ENCODE measurements at regions not wholly inside any gene's neighbourhood (a gene's known extent, or its start where the extent isn't known, plus 50 kb on each side); places are given as distances from the start of the nearest gene placed in this dataset.

DNA sequence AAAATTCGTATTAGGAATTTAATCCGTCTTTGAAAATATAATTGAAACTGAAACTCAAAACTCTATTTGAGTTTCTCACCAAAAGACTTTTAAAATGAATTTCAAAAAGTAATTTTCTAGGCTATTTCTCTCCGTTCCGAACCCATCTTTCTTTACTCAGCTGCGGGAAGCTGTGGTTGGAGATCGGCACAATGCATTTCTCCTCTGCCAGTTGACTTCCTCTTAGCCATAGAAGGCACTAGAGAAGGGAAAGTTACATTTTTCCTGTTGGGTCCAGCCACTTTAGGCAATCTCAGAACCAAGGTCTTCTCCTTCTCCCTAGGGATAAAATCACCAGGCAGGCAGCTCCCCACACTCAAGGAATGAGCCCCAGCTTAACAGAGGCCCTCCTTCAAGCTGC is 133.6 kb upstream of the COL1A2 start:
- H3K27ac Mint-ChIP-seq, result no peak overlapping the region
- H3K27me3 Mint-ChIP-seq, result no peaks in the 10 kb centered on the region
- H3K9me3 Mint-ChIP-seq, result no peaks in the 10 kb centered on the region
- H3K36me3 Mint-ChIP-seq (ENCODE audit: low read depth), result no peaks in the 10 kb centered on the region
- H3K4me1 Mint-ChIP-seq (ENCODE audit: low read depth), result peaks cover under 1% of the 10 kb centered on the region
- intact Hi-C loops (cut with micrococcal nuclease), result no loop called here
- H3K4me3 Mint-ChIP-seq, result no peak overlapping the region

DNA sequence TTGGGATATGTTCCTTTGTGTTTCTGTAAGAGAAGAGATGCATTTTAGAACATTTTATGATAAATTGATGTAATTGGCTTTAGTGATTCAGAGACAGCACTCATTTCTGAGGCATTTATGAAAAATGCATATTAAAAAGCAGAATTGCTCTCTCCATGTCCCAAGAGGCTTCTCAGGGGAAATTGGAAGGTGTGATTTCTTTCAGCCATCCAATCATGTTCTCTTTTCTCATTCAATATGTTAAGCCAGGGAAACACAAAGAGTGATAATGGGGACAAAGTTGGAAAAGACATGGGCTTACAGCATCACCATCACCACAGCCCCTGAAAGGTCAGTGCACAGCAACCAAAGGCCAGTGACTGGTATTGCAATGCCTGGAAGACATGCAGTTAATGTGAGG is 129.9 kb upstream of the COL1A2 start:
- no peaks in the 10 kb centered on the region for H3K36me3 Mint-ChIP-seq (ENCODE audit: low read depth)
- H3K4me1 Mint-ChIP-seq (ENCODE audit: low read depth), result peaks cover 5% of the 10 kb centered on the region
- no peaks in the 10 kb centered on the region for H3K9me3 Mint-ChIP-seq
- H3K4me3 Mint-ChIP-seq, result no peak overlapping the region
- no peak overlapping the region for H3K27ac Mint-ChIP-seq
- intact Hi-C loops (cut with micrococcal nuclease), result no loop called here
- H3K27me3 Mint-ChIP-seq, result no peaks in the 10 kb centered on the region

DNA sequence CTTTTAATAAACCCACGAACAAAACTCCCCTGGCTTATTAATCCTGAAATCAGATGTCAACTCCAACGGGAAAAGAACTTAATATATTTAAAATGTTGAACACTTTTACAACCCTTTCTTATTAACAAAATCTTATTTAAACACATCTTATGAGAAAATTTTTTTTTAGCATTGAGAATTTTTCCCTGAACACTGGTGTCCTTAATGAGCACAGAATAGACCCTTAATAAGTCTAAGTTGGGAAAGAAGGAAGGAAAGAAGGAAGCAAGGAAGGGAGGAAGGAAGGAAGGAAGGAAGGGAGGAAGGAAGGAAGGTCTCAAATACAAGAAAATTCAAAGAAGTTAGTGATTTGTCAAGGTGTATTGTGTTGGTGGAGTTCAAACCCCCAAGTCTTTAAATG is 129.2 kb upstream of the COL1A2 start:
- Mint-ChIP-seq H3K27me3 (no peaks in the 10 kb centered on the region), H3K4me3 (no peak overlapping the region), H3K36me3 (ENCODE audit: low read depth) (no peaks in the 10 kb centered on the region), H3K4me1 (ENCODE audit: low read depth) (peaks cover 5% of the 10 kb centered on the region), H3K27ac (no peak overlapping the region), H3K9me3 (no peaks in the 10 kb centered on the region)
- intact Hi-C loops (cut with micrococcal nuclease), result no loop called here

- Mint-ChIP-seq H3K27ac (no peak overlapping the region), H3K27me3 (no peaks in the 10 kb centered on the region), H3K9me3 (no peaks in the 10 kb centered on the region), H3K4me3 (no peak overlapping the region), H3K4me1 (ENCODE audit: low read depth) (peaks cover 5% of the 10 kb centered on the region), H3K36me3 (ENCODE audit: low read depth) (no peaks in the 10 kb centered on the region)
- intact Hi-C loops (cut with micrococcal nuclease), result no loop called here
Measured at GRCh38 chr7:94266238-94266644, 128.5 kb upstream of the COL1A2 start.

GRCh38 chr7:94270772-94271171 is 123.9 kb upstream of the COL1A2 start:
- no peaks in the 10 kb centered on the region for H3K9me3 Mint-ChIP-seq
- H3K36me3 Mint-ChIP-seq (ENCODE audit: low read depth), result no peaks in the 10 kb centered on the region
- intact Hi-C loops (cut with micrococcal nuclease), result no loop called here
- peaks cover 5% of the 10 kb centered on the region for H3K4me1 Mint-ChIP-seq (ENCODE audit: low read depth)
- H3K4me3 Mint-ChIP-seq, result no peak overlapping the region
- peaks cover 1% of the 10 kb centered on the region for H3K27me3 Mint-ChIP-seq
- H3K27ac Mint-ChIP-seq, result no peak overlapping the region

- Mint-ChIP-seq H3K27ac (no peak overlapping the region), H3K4me1 (ENCODE audit: low read depth) (no peaks in the 10 kb centered on the region), H3K36me3 (ENCODE audit: low read depth) (no peaks in the 10 kb centered on the region), H3K9me3 (no peaks in the 10 kb centered on the region), H3K4me3 (no peak overlapping the region), H3K27me3 (peaks cover 2% of the 10 kb centered on the region)
- intact Hi-C loops (cut with micrococcal nuclease), result no loop called here
Measured at GRCh38 chr7:94272821-94273583, 121.7 kb upstream of the COL1A2 start.

DNA sequence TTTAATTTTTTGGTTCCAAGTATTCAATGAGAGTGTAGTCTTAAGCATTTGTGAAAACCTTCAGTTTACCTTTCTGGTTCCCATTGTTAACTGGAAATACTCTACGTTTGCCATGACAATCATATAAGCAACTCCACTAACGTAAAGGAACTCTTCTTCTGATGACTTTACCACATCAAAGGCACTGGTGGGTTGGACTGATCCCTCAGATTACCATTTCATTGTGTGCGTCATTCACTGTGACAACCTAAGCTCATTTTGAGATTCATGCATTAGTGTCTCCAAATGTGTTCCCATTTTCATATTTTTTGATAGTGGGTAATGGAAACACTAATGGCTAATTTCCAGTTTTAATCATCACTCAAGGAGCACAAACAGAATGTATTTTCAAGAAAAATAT is 119.9 kb upstream of the COL1A2 start:
- no peak overlapping the region for H3K4me3 Mint-ChIP-seq
- H3K4me1 Mint-ChIP-seq (ENCODE audit: low read depth), result no peaks in the 10 kb centered on the region
- H3K9me3 Mint-ChIP-seq, result no peaks in the 10 kb centered on the region
- no peak overlapping the region for H3K27ac Mint-ChIP-seq
- H3K27me3 Mint-ChIP-seq, result peaks cover 4% of the 10 kb centered on the region
- no peaks in the 10 kb centered on the region for H3K36me3 Mint-ChIP-seq (ENCODE audit: low read depth)
- intact Hi-C loops (cut with micrococcal nuclease), result no loop called here

- Mint-ChIP-seq H3K9me3 (no peaks in the 10 kb centered on the region), H3K36me3 (ENCODE audit: low read depth) (no peaks in the 10 kb centered on the region), H3K4me1 (ENCODE audit: low read depth) (no peaks in the 10 kb centered on the region), H3K27ac (no peak overlapping the region), H3K4me3 (no peak overlapping the region), H3K27me3 (peaks cover 4% of the 10 kb centered on the region)
- intact Hi-C loops (cut with micrococcal nuclease), result loop anchor here (2.0 kb wide), 1 partner anchor 373 kb away; no protein-coding TSS in a partner anchor
Measured at GRCh38 chr7:94276027-94276426, 118.7 kb upstream of the COL1A2 start.

DNA sequence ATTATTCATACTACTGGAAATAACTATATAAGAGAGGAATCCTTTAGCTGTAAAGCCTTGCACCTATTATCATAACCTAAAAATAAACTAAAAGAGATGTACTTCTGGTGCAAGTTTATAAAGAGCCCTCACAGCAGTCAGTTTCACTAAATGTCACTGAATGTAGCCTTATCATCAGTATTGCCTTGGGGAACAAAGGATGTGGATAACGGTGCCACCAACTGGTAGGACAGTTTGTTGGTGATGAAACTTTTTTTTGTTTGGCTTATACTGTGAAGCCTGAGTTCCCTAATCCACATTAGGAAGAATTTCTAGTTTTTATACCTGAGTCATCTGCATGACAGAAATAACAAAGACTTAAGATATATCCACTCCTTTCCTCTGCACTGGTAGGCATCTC is 117.9 kb upstream of the COL1A2 start:
- no peaks in the 10 kb centered on the region for H3K4me1 Mint-ChIP-seq (ENCODE audit: low read depth)
- H3K27ac Mint-ChIP-seq, result no peak overlapping the region
- intact Hi-C loops (cut with micrococcal nuclease), result loop anchor here (2.0 kb wide), 1 partner anchor 374 kb away; no protein-coding TSS in a partner anchor
- H3K27me3 Mint-ChIP-seq, result peaks cover 4% of the 10 kb centered on the region
- H3K9me3 Mint-ChIP-seq, result no peaks in the 10 kb centered on the region
- no peaks in the 10 kb centered on the region for H3K36me3 Mint-ChIP-seq (ENCODE audit: low read depth)
- no peak overlapping the region for H3K4me3 Mint-ChIP-seq

DNA sequence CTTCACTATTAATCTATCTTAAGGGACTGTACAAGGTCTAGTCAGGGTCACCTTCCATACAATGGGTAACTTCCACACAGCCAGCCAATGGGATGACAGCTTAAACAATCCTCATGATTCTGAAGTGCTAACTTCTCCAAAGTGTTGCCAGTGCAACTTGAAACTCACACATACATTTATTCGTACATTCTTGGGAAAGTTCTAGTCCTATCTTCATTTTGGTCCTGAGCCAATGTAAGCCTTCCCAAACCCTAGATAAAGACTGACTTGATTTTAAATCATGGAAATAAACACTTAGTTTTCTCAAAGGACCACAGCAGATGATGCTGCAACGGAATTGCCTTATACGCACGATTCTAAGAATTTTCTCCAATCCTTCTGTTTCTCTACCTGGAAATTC is 117.5 kb upstream of the COL1A2 start:
- H3K36me3 Mint-ChIP-seq (ENCODE audit: low read depth), result no peaks in the 10 kb centered on the region
- peaks cover 2% of the 10 kb centered on the region for H3K4me1 Mint-ChIP-seq (ENCODE audit: low read depth)
- H3K9me3 Mint-ChIP-seq, result no peaks in the 10 kb centered on the region
- H3K27me3 Mint-ChIP-seq, result peaks cover 4% of the 10 kb centered on the region
- no peak overlapping the region for H3K27ac Mint-ChIP-seq
- intact Hi-C loops (cut with micrococcal nuclease), result loop anchor here (2.0 kb wide), 1 partner anchor 374 kb away; no protein-coding TSS in a partner anchor
- no peak overlapping the region for H3K4me3 Mint-ChIP-seq

DNA sequence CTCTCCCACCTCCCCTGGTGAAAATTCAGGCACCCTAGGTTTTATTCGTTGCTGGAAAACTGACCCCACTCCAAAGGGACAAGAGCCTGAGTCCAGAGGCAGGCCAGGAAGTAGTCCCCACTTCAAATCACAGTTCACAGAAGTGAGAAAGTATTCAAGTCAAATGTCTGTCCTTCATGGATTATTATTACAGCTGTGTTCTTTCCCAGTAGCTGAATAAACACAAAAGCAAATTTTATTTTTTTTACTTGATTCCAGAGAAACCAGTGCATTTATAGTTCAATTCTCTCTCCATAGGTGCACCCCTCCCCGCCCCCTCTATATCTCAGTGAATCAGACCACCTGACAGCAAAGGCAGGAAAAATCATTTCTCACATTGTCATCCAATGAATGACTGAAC is 113.8 kb upstream of the COL1A2 start:
- Mint-ChIP-seq H3K27ac (no peak overlapping the region), H3K36me3 (ENCODE audit: low read depth) (no peaks in the 10 kb centered on the region), H3K27me3 (peaks cover 2% of the 10 kb centered on the region), H3K4me1 (ENCODE audit: low read depth) (peaks cover 5% of the 10 kb centered on the region), H3K4me3 (no peak overlapping the region), H3K9me3 (no peaks in the 10 kb centered on the region)
- intact Hi-C loops (cut with micrococcal nuclease), result no loop called here

DNA sequence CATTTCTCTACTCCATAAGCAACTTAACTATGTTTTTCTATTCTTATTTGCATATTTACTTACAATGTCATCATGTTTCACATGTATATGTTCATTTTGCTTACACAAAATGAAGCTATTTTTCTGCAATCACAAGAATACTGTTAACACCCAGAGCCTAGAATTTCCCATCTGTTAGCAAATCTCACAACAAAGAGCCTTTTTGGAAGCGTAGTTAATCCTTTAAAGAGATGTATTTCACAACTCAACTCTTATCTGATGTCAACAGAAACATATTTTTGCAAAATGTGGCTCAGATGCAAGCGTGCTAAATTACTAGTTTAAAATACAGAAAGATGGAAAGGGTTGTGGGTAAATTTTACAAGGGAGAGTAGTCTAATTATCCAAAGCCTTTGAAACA is 110.6 kb upstream of the COL1A2 start:
- Mint-ChIP-seq H3K4me1 (ENCODE audit: low read depth) (peaks cover 5% of the 10 kb centered on the region), H3K9me3 (no peaks in the 10 kb centered on the region), H3K27me3 (no peaks in the 10 kb centered on the region), H3K36me3 (ENCODE audit: low read depth) (no peaks in the 10 kb centered on the region), H3K27ac (no peak overlapping the region), H3K4me3 (no peak overlapping the region)
- intact Hi-C loops (cut with micrococcal nuclease), result no loop called here

DNA sequence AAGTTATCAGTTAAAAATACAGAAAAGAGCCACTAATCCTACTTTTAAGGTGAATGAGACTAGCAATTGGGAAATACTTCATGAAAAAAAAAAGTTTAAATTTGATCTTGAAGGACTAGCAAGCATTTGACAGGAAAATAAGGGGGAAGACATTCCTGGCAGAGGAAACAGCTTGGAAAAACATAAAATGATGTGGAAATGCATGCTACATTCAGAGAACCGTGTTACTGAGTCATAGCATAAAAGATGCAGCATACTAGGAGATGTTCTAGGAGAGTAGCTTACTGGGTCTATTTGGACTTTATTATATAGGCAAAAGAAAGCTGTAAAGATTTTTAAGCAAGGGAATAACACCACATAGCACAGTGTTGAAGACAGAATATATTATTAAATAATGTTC is 108.6 kb upstream of the COL1A2 start:
- Mint-ChIP-seq H3K4me1 (ENCODE audit: low read depth) (peaks cover 5% of the 10 kb centered on the region), H3K4me3 (no peak overlapping the region), H3K27ac (no peak overlapping the region), H3K9me3 (no peaks in the 10 kb centered on the region), H3K36me3 (ENCODE audit: low read depth) (no peaks in the 10 kb centered on the region), H3K27me3 (no peaks in the 10 kb centered on the region)
- intact Hi-C loops (cut with micrococcal nuclease), result loop anchor here (5.0 kb wide), 1 partner anchor 111 kb away; no protein-coding TSS in a partner anchor

DNA sequence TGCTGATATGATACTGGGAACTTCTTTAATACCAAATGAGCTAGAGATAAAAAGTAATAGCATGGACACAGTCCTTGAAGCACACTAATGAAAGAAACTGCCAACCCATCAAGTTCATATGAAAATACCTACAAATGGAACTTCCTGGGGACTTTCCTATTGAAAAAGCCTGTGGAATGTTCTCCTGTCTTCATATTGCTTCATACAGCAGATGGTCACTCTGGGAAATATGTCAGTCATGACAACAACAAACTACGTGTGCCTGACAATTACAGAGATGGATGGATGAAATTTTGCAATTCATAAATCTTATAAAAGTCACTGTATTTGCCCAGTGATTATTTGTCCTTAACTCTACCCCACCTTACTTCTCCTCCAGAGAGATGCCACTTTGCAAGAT is 106.6 kb upstream of the COL1A2 start:
- Mint-ChIP-seq H3K4me1 (ENCODE audit: low read depth) (no peaks in the 10 kb centered on the region), H3K27ac (no peak overlapping the region), H3K36me3 (ENCODE audit: low read depth) (no peaks in the 10 kb centered on the region), H3K9me3 (no peaks in the 10 kb centered on the region), H3K4me3 (no peak overlapping the region), H3K27me3 (peaks cover 3% of the 10 kb centered on the region)
- intact Hi-C loops (cut with micrococcal nuclease), result loop anchor here (5.0 kb wide), 1 partner anchor 109 kb away; no protein-coding TSS in a partner anchor

DNA sequence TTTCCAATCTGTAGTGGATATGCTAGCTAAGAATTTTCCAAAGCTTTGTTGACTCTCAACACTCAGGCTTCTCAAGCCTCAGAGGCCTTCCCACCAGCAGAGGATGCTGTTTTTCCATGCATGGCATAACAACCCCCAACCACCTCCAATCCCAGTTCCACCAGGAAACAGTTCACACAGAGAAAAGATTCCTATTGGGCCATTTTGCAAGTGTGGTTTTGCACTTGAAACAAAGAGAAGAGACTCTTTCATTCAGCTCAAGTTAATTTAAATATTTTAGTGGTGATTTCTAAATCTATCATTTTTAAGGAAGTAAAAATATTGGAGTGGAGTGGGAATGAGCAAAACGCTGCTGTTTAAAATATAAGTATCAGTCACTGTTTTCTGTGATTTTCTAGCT is 105.6 kb upstream of the COL1A2 start:
- Mint-ChIP-seq H3K27ac (no peak overlapping the region), H3K27me3 (peaks cover 3% of the 10 kb centered on the region), H3K4me1 (ENCODE audit: low read depth) (no peaks in the 10 kb centered on the region), H3K4me3 (no peak overlapping the region), H3K9me3 (no peaks in the 10 kb centered on the region), H3K36me3 (ENCODE audit: low read depth) (no peaks in the 10 kb centered on the region)
- intact Hi-C loops (cut with micrococcal nuclease), result loop anchor here (1.0 to 5.0 kb wide), 2 partner anchors 108 to 148 kb away; no protein-coding TSS in a partner anchor

Data from dendritic cell treated with granulocyte-macrophage colony-stimulating factor and Interleukin-4, amounts not matched to agents 40 ng/mL and 50 ng/mL, for 4 days (primary cell).